ENCODE measurements at regions not wholly inside any gene's neighbourhood (a gene's known extent, or its start where the extent isn't known, plus 50 kb on each side); places are given as distances from the start of the nearest gene placed in this dataset.

- peak; percentile 24 to 52 for DNase-seq
- TF ChIP-seq POLR2A (IDR thresholded peaks at IDR 0.05; ENCODE audit: low read length) (no peak), GATA1 (IDR thresholded peaks at IDR 0.05; ENCODE audit: low read depth, low read length) (no peak)
These were observed 150.1 kb downstream of the DHX35 start for GRCh38 chr20:39112178-39112743.

DNA sequence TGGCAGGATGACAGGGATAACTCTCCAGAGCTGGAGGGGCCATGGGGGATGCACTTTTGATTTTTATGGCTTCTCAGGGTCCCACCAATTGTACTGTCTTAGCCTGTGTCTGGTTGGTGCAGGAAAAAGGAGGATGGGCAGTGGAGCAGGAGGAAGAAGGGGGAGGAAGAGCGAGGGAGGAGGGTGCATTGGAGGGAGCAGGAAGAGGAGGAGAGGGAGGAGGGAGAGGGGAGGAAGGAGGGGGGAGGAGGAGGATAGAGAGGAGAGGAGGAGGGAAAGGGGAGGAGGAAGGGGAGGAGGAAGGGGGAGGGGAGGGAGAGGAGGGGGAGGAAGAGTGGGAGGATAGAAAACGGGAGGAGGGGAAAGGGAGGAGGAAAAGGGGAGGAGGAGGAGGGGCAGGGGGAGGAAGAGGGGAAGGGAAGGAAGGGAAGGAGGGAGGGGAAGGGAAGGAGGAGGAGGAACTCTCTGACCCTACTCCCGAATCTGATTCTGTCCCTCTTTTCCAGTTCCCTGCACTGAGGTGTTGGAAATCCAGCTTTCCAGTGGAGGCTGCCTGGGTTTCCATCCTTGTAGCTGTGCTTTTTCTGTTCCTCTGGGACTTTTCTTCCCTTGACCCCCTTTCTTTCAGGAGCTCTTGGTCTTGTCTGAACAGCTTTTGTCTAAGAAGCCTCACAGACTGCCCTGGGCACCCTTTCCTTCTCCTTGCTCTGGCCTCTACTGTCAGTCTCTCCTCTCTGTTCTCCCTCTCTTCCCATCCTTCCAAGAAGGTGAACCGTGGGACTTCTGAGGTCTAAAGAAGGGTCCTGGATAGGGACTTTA is 149.4 kb downstream of the DHX35 start:
- DNase-seq, result no peak
- no peak for TF ChIP-seq GATA1 (IDR thresholded peaks at IDR 0.05; ENCODE audit: low read depth, low read length)
- no peak for TF ChIP-seq POLR2A (IDR thresholded peaks at IDR 0.05; ENCODE audit: low read length)

DNA sequence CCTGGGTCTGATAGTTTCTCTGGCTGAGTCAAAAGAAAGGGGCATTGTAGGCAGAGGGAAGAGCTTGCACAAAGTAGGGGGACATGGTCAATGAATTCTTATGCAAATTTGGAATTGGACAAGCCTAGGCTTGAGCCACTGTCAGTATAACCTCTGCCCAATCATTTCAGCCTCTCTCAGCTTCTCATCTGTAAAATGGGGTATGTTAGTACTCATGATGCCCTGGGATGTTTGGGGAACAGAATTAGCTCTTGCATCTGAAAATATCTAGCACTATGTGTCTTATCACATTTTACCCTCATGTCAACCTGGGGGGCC is 148.6 kb downstream of the DHX35 start:
- TF ChIP-seq POLR2A (IDR thresholded peaks at IDR 0.05; ENCODE audit: low read length) (no peak), GATA1 (IDR thresholded peaks at IDR 0.05; ENCODE audit: low read depth, low read length) (no peak)
- DNase-seq, result no peak

- TF ChIP-seq POLR2A (IDR thresholded peaks at IDR 0.05; ENCODE audit: low read length) (no peak), GATA1 (IDR thresholded peaks at IDR 0.05; ENCODE audit: low read depth, low read length) (no peak)
- no peak for DNase-seq
These were observed 148.0 kb downstream of the DHX35 start for GRCh38 chr20:39109933-39110818.

GRCh38 chr20:39108746-39109145 is 146.6 kb downstream of the DHX35 start:
- DNase-seq, result no peak

GRCh38 chr20:39107741-39108140 is 145.6 kb downstream of the DHX35 start:
- TF ChIP-seq GATA1 (IDR thresholded peaks at IDR 0.05; ENCODE audit: low read depth, low read length) (no peak), POLR2A (IDR thresholded peaks at IDR 0.05; ENCODE audit: low read length) (no peak)
- DNase-seq, result no peak

More at GRCh38 chr20:39108746-39109145, 146.6 kb downstream of the DHX35 start:
- no peak for TF ChIP-seq POLR2A (IDR thresholded peaks at IDR 0.05; ENCODE audit: low read length)
- TF ChIP-seq GATA1 (IDR thresholded peaks at IDR 0.05; ENCODE audit: low read depth, low read length), result no peak

DNA sequence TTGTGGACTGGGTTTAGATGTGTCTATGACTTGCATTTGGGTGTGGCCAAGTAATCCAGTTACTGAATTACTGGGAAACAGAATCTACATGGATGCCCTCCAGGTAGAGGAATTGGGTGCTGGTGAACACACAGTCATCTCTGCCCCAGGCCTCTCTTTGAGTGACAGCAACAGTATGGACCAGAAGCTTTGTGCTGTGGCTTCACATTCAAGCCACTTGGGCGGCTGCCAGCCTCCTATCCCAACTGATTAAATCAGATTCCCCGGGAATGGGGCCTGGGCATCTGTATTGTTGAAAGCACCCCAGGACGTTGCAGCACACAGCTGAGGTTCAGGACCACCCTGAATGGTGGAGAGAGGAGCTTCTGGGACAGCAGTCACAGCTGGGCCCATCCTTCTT is 144.6 kb downstream of the DHX35 start:
- no peak for DNase-seq
- TF ChIP-seq GATA1 (IDR thresholded peaks at IDR 0.05; ENCODE audit: low read depth, low read length) (no peak), POLR2A (IDR thresholded peaks at IDR 0.05; ENCODE audit: low read length) (no peak)

DNA sequence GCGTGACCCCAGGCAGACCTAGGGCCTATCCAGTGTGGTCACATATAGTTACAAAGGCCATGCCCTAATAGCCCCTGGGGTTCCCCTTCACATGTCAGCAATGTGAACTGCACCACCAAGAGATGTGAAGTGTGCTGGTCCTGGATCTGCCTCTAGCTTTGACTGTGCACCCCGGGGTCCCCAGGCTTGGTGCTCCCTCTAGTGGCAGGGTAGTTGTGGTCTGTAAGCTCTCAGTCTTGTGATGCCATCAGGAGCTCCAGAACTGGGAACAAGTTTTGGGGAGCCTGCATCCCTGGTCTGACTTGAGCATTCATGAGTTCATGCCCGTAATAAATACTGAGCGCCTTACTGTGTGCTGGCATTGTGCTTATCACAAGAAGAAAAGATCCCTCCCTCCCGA is 143.4 kb downstream of the DHX35 start:
- DNase-seq, result peak; percentile 6 to 43
- no peak for TF ChIP-seq POLR2A (IDR thresholded peaks at IDR 0.05; ENCODE audit: low read length)
- TF ChIP-seq GATA1 (IDR thresholded peaks at IDR 0.05; ENCODE audit: low read depth, low read length), result no peak

DNA sequence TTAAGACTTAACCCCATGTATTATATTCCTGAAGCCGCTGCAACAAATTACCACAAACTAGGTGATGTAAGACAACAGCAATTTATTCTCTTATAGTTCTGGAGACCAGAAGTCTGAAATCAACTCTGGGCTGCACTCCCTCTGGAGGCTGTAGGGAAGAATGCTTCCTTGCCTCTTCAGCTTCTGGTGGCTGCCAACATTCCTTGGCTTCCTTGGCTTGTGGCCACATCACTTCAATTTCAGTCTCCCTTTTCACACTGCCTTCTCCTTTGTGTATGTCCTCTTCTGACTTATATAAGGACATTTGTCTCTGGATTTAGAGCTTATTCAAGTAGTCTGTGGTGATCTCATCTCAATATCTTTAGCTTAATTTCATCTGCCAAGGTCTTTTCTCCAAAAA is 141.6 kb downstream of the DHX35 start:
- no peak for TF ChIP-seq GATA1 (IDR thresholded peaks at IDR 0.05; ENCODE audit: low read depth, low read length)
- TF ChIP-seq POLR2A (IDR thresholded peaks at IDR 0.05; ENCODE audit: low read length), result no peak
- no peak for DNase-seq

- no peak for DNase-seq
These were observed 141.2 kb downstream of the DHX35 start for GRCh38 chr20:39103305-39103704.

DNA sequence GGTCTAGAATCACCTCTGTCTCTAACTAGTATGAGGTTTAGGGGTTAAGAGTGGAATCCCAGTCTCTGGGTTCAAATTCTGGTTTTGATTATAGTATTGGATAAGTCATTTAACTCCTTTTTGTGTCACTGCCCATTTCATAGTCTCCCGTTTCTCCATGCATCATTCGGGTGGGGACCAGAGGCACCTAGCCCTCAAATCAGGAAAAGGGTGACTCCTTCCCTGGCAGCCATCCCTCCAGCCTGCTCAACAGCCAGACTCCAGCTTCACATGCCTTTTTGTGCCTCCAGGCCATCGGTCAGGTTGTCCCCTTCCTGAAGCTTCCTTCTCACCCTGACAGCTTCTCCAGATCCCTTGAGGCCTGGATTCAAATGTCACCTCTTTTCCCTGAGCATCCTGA is 139.8 kb downstream of the DHX35 start:
- no peak for DNase-seq
- TF ChIP-seq POLR2A (IDR thresholded peaks at IDR 0.05; ENCODE audit: low read length) (no peak), GATA1 (IDR thresholded peaks at IDR 0.05; ENCODE audit: low read depth, low read length) (no peak)

More at GRCh38 chr20:39103305-39103704, 141.2 kb downstream of the DHX35 start:
- TF ChIP-seq GATA1 (IDR thresholded peaks at IDR 0.05; ENCODE audit: low read depth, low read length) (no peak), POLR2A (IDR thresholded peaks at IDR 0.05; ENCODE audit: low read length) (no peak)

GRCh38 chr20:39100691-39101090 is 138.5 kb downstream of the DHX35 start:
- TF ChIP-seq POLR2A (IDR thresholded peaks at IDR 0.05; ENCODE audit: low read length) (no peak), GATA1 (IDR thresholded peaks at IDR 0.05; ENCODE audit: low read depth, low read length) (no peak)

GRCh38 chr20:39097889-39098288 is 135.7 kb downstream of the DHX35 start:
- TF ChIP-seq GATA1 (IDR thresholded peaks at IDR 0.05; ENCODE audit: low read depth, low read length), result no peak
- DNase-seq, result no peak

More at GRCh38 chr20:39100691-39101090, 138.5 kb downstream of the DHX35 start:
- DNase-seq, result no peak

GRCh38 chr20:39095870-39096269 is 133.7 kb downstream of the DHX35 start:
- no peak for DNase-seq
- TF ChIP-seq POLR2A (IDR thresholded peaks at IDR 0.05; ENCODE audit: low read length) (no peak), GATA1 (IDR thresholded peaks at IDR 0.05; ENCODE audit: low read depth, low read length) (no peak)
